GM12878 (cell line): ENCODE measurements at regions not wholly inside any gene's neighbourhood (a gene's known extent, or its start where the extent isn't known, plus 50 kb on each side); places are given as distances from the start of the nearest gene placed in this dataset.

Source experiments
- ATAC-seq: fragments of 200-7000 bp; cut with Tn5 transposase; 3 replicates; pipeline ENCODE4 v1.9.1; 2020; ENCODE audit warnings: mild to moderate bottlenecking, moderate library complexity
- BruUV-seq: library from RNA; stranded (reverse); fragments of 400-500 nt; replicated peaks from 2 replicates; lab custom pipeline; 2021; lab: Mats Ljungman, UMichigan
- CTCF ChIA-PET: fragments of 300-600 bp; sonication (Branson Sonifier 250); formaldehyde crosslinking; extraction: SDS; loops from one replicate; lab custom pipeline; 2021; ENCODE audit warnings: inconsistent platforms; lab: Yijun Ruan, JAX
- POLR2A ChIA-PET: fragments of 350-600 bp; formaldehyde crosslinking; extraction: SDS; loops from one replicate; lab custom pipeline; 2021; ENCODE audit warnings: inconsistent platforms; lab: Charles Lee
- RAD21 ChIA-PET: fragments of 300-600 bp; sonication (Branson Sonifier 250); formaldehyde crosslinking; loops from one replicate; lab custom pipeline; 2023; ENCODE audit warnings: antibody characterized with exemption; ENCODE audit not compliant: unreplicated experiment; lab: Charles Lee
- SMC1A ChIA-PET: fragments of 300-600 bp; sonication (Branson Sonifier 250); formaldehyde crosslinking; loops from one replicate; lab custom pipeline; 2023; ENCODE audit not compliant: unreplicated experiment, uncharacterized antibody; lab: Charles Lee
- DNase-seq: peaks from one replicate; pipeline ENCODE4 v3.0.0-alpha.2; 2011; ENCODE audit warnings: low read depth, low spot score
- FAIRE-seq: peaks from 3 replicates; lab custom pipeline; 2011; peaks lifted over from hg19 to GRCh38; lab: Jason Lieb, UNC
- H2AFZ ChIP-seq: 2 replicates; pipeline ENCODE4 v1.6.0; 2011; ENCODE audit warnings: low read depth, low read length, control low read depth; ENCODE audit not compliant: control insufficient read depth
- H3K27ac ChIP-seq: 2 replicates; pipeline ENCODE4 v1.5.1; 2011; ENCODE audit warnings: control low read depth; ENCODE audit not compliant: control insufficient read depth, insufficient read depth
- H3K27me3 ChIP-seq, 2 experiments: replicated peaks in 1 of 2; 2 replicates each; pipeline versions ENCODE4 v1.6.0 to v1.6.1; 2011; ENCODE audit warnings: low read length in 1 of 2; ENCODE audit not compliant: control insufficient read depth in 2 of 2, insufficient read depth in 2 of 2
- H3K36me3 ChIP-seq, 2 experiments: 2 replicates each; pipeline ENCODE4 v1.5.1; 2011; ENCODE audit warnings: low read length in 1 of 2; ENCODE audit not compliant: control insufficient read depth in 2 of 2, insufficient read depth in 2 of 2
- H3K4me1 ChIP-seq: 2 replicates; pipeline ENCODE4 v1.6.1; 2011; ENCODE audit warnings: mild to moderate bottlenecking, low read length, moderate library complexity, mixed read lengths; ENCODE audit not compliant: control insufficient read depth, insufficient read depth
- H3K4me2 ChIP-seq: 2 replicates; pipeline ENCODE4 v1.6.0; 2011; ENCODE audit warnings: control low read depth; ENCODE audit not compliant: control insufficient read depth, insufficient read depth
- H3K4me3 ChIP-seq: fragments of 200-600 bp; sonication (generic); 2 replicates; pipeline ENCODE4 v1.5.1; 2016
- H3K79me2 ChIP-seq: 2 replicates; pipeline ENCODE4 v1.6.0; 2011; ENCODE audit warnings: low read length; ENCODE audit not compliant: control insufficient read depth, insufficient read depth
- H3K9ac ChIP-seq: 2 replicates; pipeline ENCODE4 v1.8.0; 2011; ENCODE audit warnings: low read length, control low read depth, mixed read lengths; ENCODE audit not compliant: control insufficient read depth, insufficient read depth
- H3K9me3 ChIP-seq: replicated peaks from 3 replicates; pipeline ENCODE4 v1.5.1; 2011; ENCODE audit warnings: mild to moderate bottlenecking, low read length; ENCODE audit not compliant: control insufficient read depth, insufficient read depth
- H4K20me1 ChIP-seq: 2 replicates; pipeline ENCODE4 v1.6.0; 2011; ENCODE audit not compliant: control insufficient read depth, insufficient read depth
- CBX3 ChIP-seq: fragments of 200-600 bp; sonication (generic); IDR thresholded peaks from 2 replicates; pipeline ENCODE4 v1.6.1; 2016; ENCODE audit warnings: low read depth, borderline replicate concordance
- CHD1 ChIP-seq: IDR thresholded peaks from 2 replicates; pipeline ENCODE4 v1.6.1; 2012; ENCODE audit warnings: low read depth, low read length, improper control_type of control experiment
- KAT2A ChIP-seq: conservative IDR thresholded peaks from 2 replicates; pipeline ENCODE4 v1.6.1; 2011; ENCODE audit warnings: low read depth, low read length; ENCODE audit not compliant: control insufficient read depth
- KLF5 ChIP-seq: fragments of 450-650 bp; IDR thresholded peaks from 2 replicates; pipeline ENCODE4 v1.6.1; 2014; ENCODE audit warnings: mild to moderate bottlenecking; ENCODE audit not compliant: partially characterized antibody
- MEF2A ChIP-seq: IDR thresholded peaks from 2 replicates; pipeline ENCODE4 v1.6.1; 2011; ENCODE audit warnings: low read depth, mild to moderate bottlenecking, low read length, moderate library complexity; ENCODE audit not compliant: insufficient read depth
- MYB ChIP-seq: fragments of 150-350 bp; IDR thresholded peaks from 2 replicates; pipeline ENCODE4 v1.6.1; 2014; ENCODE audit warnings: mild to moderate bottlenecking, low read depth, low read length, borderline replicate concordance
- NR2C1 ChIP-seq: fragments of 450-650 bp; IDR thresholded peaks from 2 replicates; pipeline ENCODE4 v1.6.1; 2017; ENCODE audit warnings: antibody characterized with exemption, mild to moderate bottlenecking, moderate library complexity
- PAX5 ChIP-seq: IDR thresholded peaks from 2 replicates; pipeline ENCODE4 v1.6.1; 2011; ENCODE audit warnings: low read depth, low read length, borderline replicate concordance
- SMARCA5 ChIP-seq: fragments of 450-650 bp; IDR thresholded peaks from 2 replicates; pipeline ENCODE4 v1.6.1; 2017; ENCODE audit warnings: mild to moderate bottlenecking
- WGBS: methylation state at CpG from one replicate; pipeline ENCODE4 v1.1.6; 2016; ENCODE audit warnings: low lambda C conversion rate; ENCODE audit not compliant: insufficient replicate concordance, insufficient coverage; ENCODE audit errors: missing lambda C conversion rate; 5-methylcytosine and 5-hydroxymethylcytosine counted together
- in situ Hi-C: fragments of 300-500 bp; cut with MboI; formaldehyde crosslinking; loops from 9 replicates; pipeline ENCODE4 v1.14.3; 2018; ENCODE audit warnings: mixed read lengths
- intact Hi-C: fragments of 100-400 bp; cut with micrococcal nuclease; formaldehyde crosslinking; loops from one replicate; pipeline ENCODE4 v1.14.2; 2022; ENCODE audit not compliant: unreplicated experiment
- TF ChIP-seq, protein P1 (sequence below): fragments of 450-650 bp; IDR thresholded peaks from 2 replicates; pipeline ENCODE4 v1.6.1; 2017; ENCODE audit warnings: mild to moderate bottlenecking

DNA sequence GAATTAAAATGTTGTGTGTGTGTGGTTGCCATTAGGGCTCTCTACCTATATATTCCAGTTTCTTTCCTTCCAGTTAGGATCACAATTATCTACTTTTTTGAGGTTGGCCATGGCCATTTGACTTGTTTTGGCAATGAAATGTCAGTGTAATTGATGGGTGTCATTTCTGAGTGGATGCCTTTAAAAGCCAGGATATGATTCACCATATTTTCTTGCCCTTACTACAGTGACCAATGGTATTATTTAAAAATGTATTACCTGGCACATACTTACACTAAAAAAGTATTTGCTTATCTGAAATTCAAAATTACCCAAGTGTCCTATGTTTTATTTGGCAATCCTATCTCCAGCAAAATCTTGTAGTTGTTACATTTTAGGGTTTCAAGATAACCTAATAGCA lies 258.7 kb upstream of the ACTBL2 start:
- H3K9me3 ChIP-seq, result no peaks in the 10 kb centered on the region
- RAD21 ChIA-PET, result no interaction called here
- BruUV-seq, result no TSS peak
- CTCF ChIA-PET, result interaction anchor here (1.3 kb wide), 1 partner anchor 443 kb away, joined by 4 read pairs; no protein-coding TSS in a partner anchor
- no peaks in the 10 kb centered on the region for H3K36me3 ChIP-seq
- no peaks in the 10 kb centered on the region for H3K4me1 ChIP-seq
- SMC1A ChIA-PET, result no interaction called here
- DNase-seq (no peak), ATAC-seq (no peak)
- H3K27me3 ChIP-seq, result no peaks in the 10 kb centered on the region; a peak in 1 of 4 replicates
- no peaks in the 10 kb centered on the region for H4K20me1 ChIP-seq
- no peaks in the 10 kb centered on the region for H3K79me2 ChIP-seq
- H2AFZ ChIP-seq, result no peak overlapping the region
- no peak overlapping the region for H3K4me3 ChIP-seq
- in situ Hi-C loops (no loop called here), intact Hi-C loops (no loop called here)
- H3K27ac ChIP-seq, result no peak overlapping the region
- no peak overlapping the region for H3K4me2 ChIP-seq
- H3K9ac ChIP-seq, result no peak overlapping the region
- TF ChIP-seq CHD1, result no peak
- TF ChIP-seq PAX5, result no peak
- TF ChIP-seq NR2C1, result no peak
- no peak for TF ChIP-seq MYB
- TF ChIP-seq, protein P1, sequence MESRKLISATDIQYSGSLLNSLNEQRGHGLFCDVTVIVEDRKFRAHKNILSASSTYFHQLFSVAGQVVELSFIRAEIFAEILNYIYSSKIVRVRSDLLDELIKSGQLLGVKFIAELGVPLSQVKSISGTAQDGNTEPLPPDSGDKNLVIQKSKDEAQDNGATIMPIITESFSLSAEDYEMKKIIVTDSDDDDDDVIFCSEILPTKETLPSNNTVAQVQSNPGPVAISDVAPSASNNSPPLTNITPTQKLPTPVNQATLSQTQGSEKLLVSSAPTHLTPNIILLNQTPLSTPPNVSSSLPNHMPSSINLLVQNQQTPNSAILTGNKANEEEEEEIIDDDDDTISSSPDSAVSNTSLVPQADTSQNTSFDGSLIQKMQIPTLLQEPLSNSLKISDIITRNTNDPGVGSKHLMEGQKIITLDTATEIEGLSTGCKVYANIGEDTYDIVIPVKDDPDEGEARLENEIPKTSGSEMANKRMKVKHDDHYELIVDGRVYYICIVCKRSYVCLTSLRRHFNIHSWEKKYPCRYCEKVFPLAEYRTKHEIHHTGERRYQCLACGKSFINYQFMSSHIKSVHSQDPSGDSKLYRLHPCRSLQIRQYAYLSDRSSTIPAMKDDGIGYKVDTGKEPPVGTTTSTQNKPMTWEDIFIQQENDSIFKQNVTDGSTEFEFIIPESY, result no peak
- TF ChIP-seq KLF5, result no peak
- TF ChIP-seq, all 136 proteins: peak for 0
- POLR2A ChIA-PET, result no interaction called here
- FAIRE-seq, result no peak

DNA sequence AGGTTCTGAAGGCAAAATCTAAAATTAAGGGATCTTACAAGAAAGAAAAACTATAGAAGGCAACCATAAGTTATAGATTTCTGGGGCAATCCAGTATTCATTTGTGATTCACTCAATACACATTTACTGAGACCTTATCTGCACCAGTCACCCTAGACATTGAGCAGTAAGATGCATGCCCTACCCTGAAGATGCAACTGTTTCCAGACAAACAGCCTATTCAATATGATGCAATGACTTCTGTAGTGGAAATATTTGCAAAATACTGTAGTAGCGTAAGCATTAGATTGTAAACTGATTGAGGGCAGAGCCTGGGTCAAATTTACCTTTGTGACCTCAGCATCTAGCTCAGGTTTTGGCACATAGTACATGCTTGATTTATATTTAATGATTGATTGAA lies 256.2 kb upstream of the ACTBL2 start:
- in situ Hi-C loops, result no loop called here

More for the DNA sequence above, 256.2 kb upstream of the ACTBL2 start:
- RAD21 ChIA-PET, result no interaction called here
- no TSS peak for BruUV-seq
- H3K9me3 ChIP-seq, result no peaks in the 10 kb centered on the region
- no peaks in the 10 kb centered on the region for H4K20me1 ChIP-seq
- POLR2A ChIA-PET, result no interaction called here
- WGBS, result 92% methylated on average over 1 of the region's 1 CpG
- ATAC-seq, result no peak
- H3K27ac ChIP-seq, result no peak overlapping the region
- no peaks in the 10 kb centered on the region for H3K79me2 ChIP-seq
- H3K4me3 ChIP-seq, result no peak overlapping the region
- intact Hi-C loops, result no loop called here
- no peak overlapping the region for H3K4me2 ChIP-seq
- no peak overlapping the region for H2AFZ ChIP-seq
- H3K4me1 ChIP-seq, result no peaks in the 10 kb centered on the region
- CTCF ChIA-PET, result no interaction called here
- FAIRE-seq, result no peak
- no peaks in the 10 kb centered on the region for H3K36me3 ChIP-seq
- DNase-seq, result no peak
- H3K27me3 ChIP-seq, result no peaks in the 10 kb centered on the region
- SMC1A ChIA-PET, result no interaction called here
- no peak overlapping the region for H3K9ac ChIP-seq
- no peak for TF ChIP-seq KAT2A
- TF ChIP-seq CBX3, result no peak
- no peak for TF ChIP-seq PAX5
- TF ChIP-seq MEF2A, result no peak
- TF ChIP-seq SMARCA5, result no peak
- no peak for TF ChIP-seq MYB
